Endothelial cell of umbilical vein (primary cell): ENCODE measurements at regions not wholly inside any gene's neighbourhood (a gene's known extent, or its start where the extent isn't known, plus 50 kb on each side); places are given as distances from the start of the nearest gene placed in this dataset.

Experiments used
- BruUV-seq: library from RNA; stranded (reverse); fragments of 400-500 nt; replicated peaks from 2 replicates; lab custom pipeline; 2021; lab: Mats Ljungman, UMichigan
- CTCF ChIA-PET: fragments of 300-600, 350-600 bp; sonication (Branson Sonifier 250); formaldehyde crosslinking; loops from one replicate; lab custom pipeline; 2021; ENCODE audit warnings: antibody characterized with exemption, inconsistent platforms; lab: Charles Lee
- POLR2A ChIA-PET: fragments of 300-600, 350-600 bp; sonication (Branson Sonifier 250); formaldehyde crosslinking; loops from one replicate; lab custom pipeline; 2021; ENCODE audit warnings: antibody characterized with exemption, inconsistent platforms; lab: Charles Lee
- DNase-seq: peaks from one replicate; pipeline ENCODE4 v3.0.0-alpha.2; 2011; ENCODE audit warnings: low read depth, low spot score
- FAIRE-seq: peaks from 2 replicates; lab custom pipeline; 2011; peaks lifted over from hg19 to GRCh38; lab: Jason Lieb, UNC
- H2AFZ ChIP-seq: 2 replicates; pipeline ENCODE4 v1.6.0; 2012; ENCODE audit warnings: low read depth, low read length, control low read depth, inconsistent platforms
- H3K27ac ChIP-seq: 2 replicates; pipeline ENCODE4 v1.5.1; 2011; ENCODE audit warnings: low read depth, mild to moderate bottlenecking, control low read depth, low read length, moderate library complexity; ENCODE audit not compliant: insufficient read depth
- H3K27me3 ChIP-seq, 2 experiments: 2 replicates each; pipeline versions ENCODE4 v1.6.0 to v1.6.1; 2011; ENCODE audit warnings: low read length in 2 of 2, mixed read lengths in 1 of 2; ENCODE audit not compliant: control insufficient read depth in 2 of 2, insufficient read depth in 2 of 2
- H3K36me3 ChIP-seq, 2 experiments: 2 replicates in 1 of 2; 3 replicates in 1 of 2; pipeline ENCODE4 v1.5.1; 2011; ENCODE audit warnings: low read length in 2 of 2, mild to moderate bottlenecking in 1 of 2, moderate library complexity in 1 of 2; ENCODE audit not compliant: control insufficient read depth in 2 of 2, insufficient read depth in 2 of 2; ENCODE audit errors: extremely low read depth in 1 of 2
- H3K4me1 ChIP-seq: 3 replicates; pipeline ENCODE4 v1.5.1; 2011; ENCODE audit warnings: mild to moderate bottlenecking, low read length; ENCODE audit not compliant: control insufficient read depth, insufficient read depth; ENCODE audit errors: extremely low read depth
- H3K4me2 ChIP-seq: 2 replicates; pipeline ENCODE4 v1.6.1; 2011; ENCODE audit warnings: low read length, control low read depth, mixed read lengths; ENCODE audit not compliant: insufficient read depth
- H3K4me3 ChIP-seq, 3 experiments: fragments of 200-600 bp in 1 of 3; sonication (generic), shearing (Covaris generic) in 1 of 3; replicated peaks in 1 of 3; 2 replicates each; pipeline ENCODE4 v1.5.1; 2011 to 2016; ENCODE audit warnings: control low read depth in 3 of 3, low read length in 3 of 3, mild to moderate bottlenecking in 2 of 3, inconsistent platforms in 1 of 3, low read depth in 1 of 3, moderate library complexity in 1 of 3; ENCODE audit not compliant: insufficient read depth in 1 of 3
- H3K79me2 ChIP-seq: 2 replicates; pipeline ENCODE4 v1.6.0; 2012; ENCODE audit warnings: low read length, inconsistent platforms; ENCODE audit not compliant: control insufficient read depth, insufficient read depth
- H3K9ac ChIP-seq: replicated peaks from 2 replicates; pipeline ENCODE3; 2011; ENCODE audit warnings: low read length, control low read depth; ENCODE audit not compliant: insufficient read depth; ENCODE audit errors: extremely low read depth
- H3K9me1 ChIP-seq: replicated peaks from 3 replicates; pipeline ENCODE4 v1.6.0; 2011; ENCODE audit warnings: mild to moderate bottlenecking, low read length; ENCODE audit not compliant: control insufficient read depth, insufficient read depth; ENCODE audit errors: extremely low read depth
- H3K9me3 ChIP-seq: replicated peaks from 2 replicates; pipeline ENCODE4 v1.5.1; 2012; ENCODE audit warnings: low read length, inconsistent platforms; ENCODE audit not compliant: control insufficient read depth, insufficient read depth
- H4K20me1 ChIP-seq: replicated peaks from 2 replicates; pipeline ENCODE3; 2011; ENCODE audit warnings: mild to moderate bottlenecking, low read length; ENCODE audit not compliant: control insufficient read depth, insufficient read depth; ENCODE audit errors: extremely low read depth
- EZH2 ChIP-seq: IDR thresholded peaks from 2 replicates; pipeline ENCODE4 v1.6.1; 2012; ENCODE audit warnings: borderline replicate concordance, low read depth, mild to moderate bottlenecking, moderate library complexity, low read length, inconsistent platforms; ENCODE audit not compliant: severe bottlenecking
- FOS ChIP-seq: IDR thresholded peaks from 2 replicates; pipeline ENCODE4 v1.6.1; 2011; ENCODE audit warnings: mild to moderate bottlenecking, low read length, moderate library complexity, borderline replicate concordance; ENCODE audit not compliant: insufficient read depth
- GATA2 ChIP-seq: IDR thresholded peaks from 2 replicates; pipeline ENCODE4 v1.7.0; 2011; ENCODE audit warnings: low read depth, mild to moderate bottlenecking, moderate library complexity, mixed read lengths, low read length; ENCODE audit not compliant: insufficient read length, insufficient read depth
- JUN ChIP-seq: IDR thresholded peaks from 2 replicates; pipeline ENCODE4 v1.6.1; 2011; ENCODE audit warnings: borderline replicate concordance, low read depth; ENCODE audit not compliant: insufficient read length, insufficient read depth
- MYC ChIP-seq: IDR thresholded peaks from one replicate; pipeline ENCODE4 v1.6.1; 2011; ENCODE audit warnings: mild to moderate bottlenecking, low read depth, low read length
- POLR2A ChIP-seq: IDR thresholded peaks from 2 replicates; pipeline ENCODE4 v1.6.1; 2012; ENCODE audit warnings: low read depth, mild to moderate bottlenecking, control low read depth, low read length
- POLR2AphosphoS5 ChIP-seq: IDR thresholded peaks from 2 replicates; pipeline ENCODE4 v1.6.1; 2012; ENCODE audit warnings: low read depth, mild to moderate bottlenecking, control low read depth, low read length, moderate library complexity; ENCODE audit not compliant: insufficient read depth
- dilution Hi-C: fragments of 300-500 bp; cut with MboI; formaldehyde crosslinking; loops from one replicate; pipeline ENCODE4 v1.15.0; 2019; ENCODE audit warnings: low sequenced_read_pairs; ENCODE audit not compliant: extremely low pct_ligation_motif_present
- intact Hi-C: fragments of 100-400 bp; cut with micrococcal nuclease; formaldehyde crosslinking; loops from one replicate; pipeline ENCODE4 v1.10.0; 2022
- TF ChIP-seq, protein P1 (sequence below): IDR thresholded peaks from 2 replicates; pipeline ENCODE4 v1.6.1; 2011; ENCODE audit not compliant: insufficient read depth, insufficient read length
- TF ChIP-seq, protein P2 (sequence below), 2 donors: IDR thresholded peaks; 1 replicate in 1 of 2; 2 replicates in 1 of 2; pipeline ENCODE4 v1.5.1; 2011; ENCODE audit warnings: low read length in 2 of 2, mild to moderate bottlenecking in 2 of 2, moderate library complexity in 2 of 2, control low read depth in 1 of 2, inconsistent platforms in 1 of 2, low read depth in 1 of 2; ENCODE audit not compliant: insufficient read depth in 1 of 2; ENCODE audit errors: extremely low read depth in 1 of 2

DNA sequence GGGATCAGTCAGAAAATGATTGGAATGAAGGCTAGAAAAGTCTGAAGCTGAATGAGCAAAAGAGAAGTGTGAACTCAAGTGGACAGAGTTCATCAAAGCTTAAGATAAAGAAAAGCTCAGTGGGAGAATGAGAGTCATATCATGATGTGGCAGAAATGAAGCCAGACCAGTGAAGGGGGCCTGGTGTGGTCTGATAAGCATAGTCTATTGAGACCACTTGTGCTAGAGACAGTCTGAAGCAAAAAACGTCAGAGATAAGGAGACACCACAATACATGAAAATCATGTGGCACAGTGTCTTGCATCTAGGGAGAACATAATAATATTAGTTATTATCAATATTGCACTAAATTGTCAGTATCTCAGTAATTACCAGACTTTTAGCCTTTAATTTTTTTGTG lies 601.5 kb downstream of the UTRN start:
- no peak for FAIRE-seq
- no peaks in the 10 kb centered on the region for H3K9me1 ChIP-seq
- TF ChIP-seq, protein P1, sequence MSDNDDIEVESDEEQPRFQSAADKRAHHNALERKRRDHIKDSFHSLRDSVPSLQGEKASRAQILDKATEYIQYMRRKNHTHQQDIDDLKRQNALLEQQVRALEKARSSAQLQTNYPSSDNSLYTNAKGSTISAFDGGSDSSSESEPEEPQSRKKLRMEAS: no peak
- TF ChIP-seq, protein P2, sequence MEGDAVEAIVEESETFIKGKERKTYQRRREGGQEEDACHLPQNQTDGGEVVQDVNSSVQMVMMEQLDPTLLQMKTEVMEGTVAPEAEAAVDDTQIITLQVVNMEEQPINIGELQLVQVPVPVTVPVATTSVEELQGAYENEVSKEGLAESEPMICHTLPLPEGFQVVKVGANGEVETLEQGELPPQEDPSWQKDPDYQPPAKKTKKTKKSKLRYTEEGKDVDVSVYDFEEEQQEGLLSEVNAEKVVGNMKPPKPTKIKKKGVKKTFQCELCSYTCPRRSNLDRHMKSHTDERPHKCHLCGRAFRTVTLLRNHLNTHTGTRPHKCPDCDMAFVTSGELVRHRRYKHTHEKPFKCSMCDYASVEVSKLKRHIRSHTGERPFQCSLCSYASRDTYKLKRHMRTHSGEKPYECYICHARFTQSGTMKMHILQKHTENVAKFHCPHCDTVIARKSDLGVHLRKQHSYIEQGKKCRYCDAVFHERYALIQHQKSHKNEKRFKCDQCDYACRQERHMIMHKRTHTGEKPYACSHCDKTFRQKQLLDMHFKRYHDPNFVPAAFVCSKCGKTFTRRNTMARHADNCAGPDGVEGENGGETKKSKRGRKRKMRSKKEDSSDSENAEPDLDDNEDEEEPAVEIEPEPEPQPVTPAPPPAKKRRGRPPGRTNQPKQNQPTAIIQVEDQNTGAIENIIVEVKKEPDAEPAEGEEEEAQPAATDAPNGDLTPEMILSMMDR (IDR thresholded peaks at IDR 0.05; ENCODE audit: extremely low read depth in 1 of 2, insufficient read depth in 1 of 2, low read depth in 1 of 2, low read length in 2 of 2): no peak
- no peak for TF ChIP-seq FOS
- TF ChIP-seq MYC: no peak
- no peak for TF ChIP-seq EZH2
- TF ChIP-seq GATA2: no peak
- no peak for DNase-seq
- no peak overlapping the region for H3K27ac ChIP-seq
- no peak overlapping the region for H3K9ac ChIP-seq
- H2AFZ ChIP-seq: no peak overlapping the region
- H3K79me2 ChIP-seq: no peaks in the 10 kb centered on the region
- no peaks in the 10 kb centered on the region for H3K9me3 ChIP-seq
- no peak overlapping the region for H3K4me2 ChIP-seq
- no peak overlapping the region for H3K4me3 ChIP-seq
- no peaks in the 10 kb centered on the region for H3K27me3 ChIP-seq
- no peaks in the 10 kb centered on the region for H3K36me3 ChIP-seq
- dilution Hi-C loops (no loop called here), intact Hi-C loops (no loop called here)
- POLR2A ChIA-PET: no interaction called here
- CTCF ChIA-PET: no interaction called here
- BruUV-seq: no TSS peak
- H4K20me1 ChIP-seq: no peaks in the 10 kb centered on the region
- no peaks in the 10 kb centered on the region for H3K4me1 ChIP-seq

DNA sequence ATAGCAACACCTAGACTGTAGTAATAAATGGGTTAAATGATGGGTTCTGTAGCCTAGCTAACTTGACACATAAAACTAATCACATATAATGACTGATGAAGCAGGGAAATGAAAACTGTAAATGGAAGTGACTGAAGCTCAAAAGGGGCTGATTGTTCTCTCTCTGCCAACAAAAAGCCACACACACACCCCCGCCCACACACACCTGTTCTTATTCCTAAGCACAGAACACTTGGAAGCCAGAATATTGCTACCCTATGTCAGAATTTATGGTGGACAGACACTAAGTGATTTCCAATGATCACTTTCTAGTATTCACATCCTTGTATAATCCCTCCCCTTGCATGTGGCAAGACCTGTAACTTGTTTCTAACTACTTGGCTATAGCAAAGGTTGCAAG lies 603.5 kb downstream of the UTRN start:
- intact Hi-C loops: no loop called here
- no peaks in the 10 kb centered on the region for H3K9me1 ChIP-seq
- no peak overlapping the region for H3K4me3 ChIP-seq
- H3K36me3 ChIP-seq: no peaks in the 10 kb centered on the region
- no peak for DNase-seq
- H3K79me2 ChIP-seq: no peaks in the 10 kb centered on the region
- no peaks in the 10 kb centered on the region for H3K9me3 ChIP-seq
- dilution Hi-C loops: no loop called here
- H3K9ac ChIP-seq: no peak overlapping the region
- TF ChIP-seq POLR2A (no peak), MYC (no peak), POLR2AphosphoS5 (no peak), JUN (no peak), EZH2 (no peak), GATA2 (no peak)
- TF ChIP-seq, protein P1: no peak
- TF ChIP-seq, protein P2 (IDR thresholded peaks at IDR 0.05; ENCODE audit: extremely low read depth in 1 of 2, insufficient read depth in 1 of 2, low read depth in 1 of 2, low read length in 2 of 2): no peak
- H3K27ac ChIP-seq: no peak overlapping the region
- no peak overlapping the region for H2AFZ ChIP-seq
- H3K4me2 ChIP-seq: no peak overlapping the region
- H3K4me1 ChIP-seq: no peaks in the 10 kb centered on the region
- H3K27me3 ChIP-seq: no peaks in the 10 kb centered on the region
- no TSS peak for BruUV-seq
- FAIRE-seq: no peak
- no peaks in the 10 kb centered on the region for H4K20me1 ChIP-seq
- POLR2A ChIA-PET: no interaction called here
- CTCF ChIA-PET: no interaction called here
